Activated naive CD4-positive, alpha-beta T cell treated with anti-CD3 and anti-CD28 coated beads, Interleukin-2, amount 10 ng/mL, durations not matched to agents 7 days and 5 days (primary cell): ENCODE measurements at regions not wholly inside any gene's neighbourhood (a gene's known extent, or its start where the extent isn't known, plus 50 kb on each side); places are given as distances from the start of the nearest gene placed in this dataset.

Source experiments
- CTCF ChIA-PET: fragments of 350-600 bp; sonication (Branson Sonifier 250); formaldehyde crosslinking; loops from one replicate; lab custom pipeline; 2021; ENCODE audit warnings: antibody characterized with exemption; lab: Charles Lee
- DNase-seq: peaks from one replicate; pipeline ENCODE4 v3.0.0-alpha.2; 2020
- H3K27ac Mint-ChIP-seq: one replicate; pipeline ENCODE4 v1.8.0; 2021; ENCODE audit warnings: mild to moderate bottlenecking, moderate library complexity, mixed read lengths
- H3K27me3 Mint-ChIP-seq: one replicate; pipeline ENCODE4 v1.8.0; 2021; ENCODE audit warnings: mild to moderate bottlenecking, mixed read lengths
- H3K36me3 Mint-ChIP-seq: one replicate; pipeline ENCODE4 v1.8.0; 2021; ENCODE audit warnings: mixed read lengths
- H3K4me1 Mint-ChIP-seq: one replicate; pipeline ENCODE4 v1.8.0; 2021; ENCODE audit warnings: mixed read lengths
- H3K4me3 Mint-ChIP-seq: one replicate; pipeline ENCODE4 v1.8.0; 2021; ENCODE audit warnings: mild to moderate bottlenecking, moderate library complexity, mixed read lengths
- H3K9me3 Mint-ChIP-seq: one replicate; pipeline ENCODE4 v1.8.0; 2021; ENCODE audit warnings: mixed read lengths

DNA sequence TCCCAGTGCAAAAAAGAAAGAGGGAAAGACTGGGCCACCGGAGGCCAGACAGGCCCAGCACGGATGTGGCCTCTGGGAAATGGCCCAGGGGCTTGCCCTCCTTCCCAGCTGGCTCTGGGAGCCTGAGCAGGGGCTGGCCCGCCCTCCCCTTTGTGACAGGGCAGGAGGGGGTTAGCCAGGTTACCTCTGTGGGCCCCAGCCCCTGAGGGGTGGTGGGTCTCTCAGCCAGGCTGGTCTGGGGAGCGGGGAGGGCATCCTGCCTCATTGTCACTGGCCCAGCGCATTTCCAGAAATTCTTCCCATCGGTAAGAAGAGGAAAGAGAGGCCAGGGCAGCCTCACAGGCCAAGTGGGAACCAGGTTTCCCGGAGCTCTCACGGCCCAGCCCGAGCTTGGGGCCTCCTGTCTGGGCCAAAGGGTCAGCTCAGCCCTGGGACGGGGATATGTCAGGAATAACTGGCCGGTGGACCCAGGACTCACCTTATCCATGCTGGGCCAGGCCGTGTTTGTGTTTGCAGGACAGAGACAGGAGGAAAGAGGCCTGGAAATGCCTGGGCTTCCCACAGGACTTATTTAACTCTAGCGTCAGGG is 182.2 kb downstream of the ZFP36L2 start:
- Mint-ChIP-seq H3K36me3 (no peaks in the 10 kb centered on the region), H3K4me1 (peaks cover 10% of the 10 kb centered on the region), H3K27ac (no peak overlapping the region), H3K27me3 (peaks cover 42% of the 10 kb centered on the region), H3K4me3 (no peak overlapping the region), H3K9me3 (no peaks in the 10 kb centered on the region)
- no peak for DNase-seq
- CTCF ChIA-PET, result interaction anchor here (0.9 kb wide), 1 partner anchor 9 kb away, joined by 3 read pairs; no protein-coding TSS in a partner anchor

DNA sequence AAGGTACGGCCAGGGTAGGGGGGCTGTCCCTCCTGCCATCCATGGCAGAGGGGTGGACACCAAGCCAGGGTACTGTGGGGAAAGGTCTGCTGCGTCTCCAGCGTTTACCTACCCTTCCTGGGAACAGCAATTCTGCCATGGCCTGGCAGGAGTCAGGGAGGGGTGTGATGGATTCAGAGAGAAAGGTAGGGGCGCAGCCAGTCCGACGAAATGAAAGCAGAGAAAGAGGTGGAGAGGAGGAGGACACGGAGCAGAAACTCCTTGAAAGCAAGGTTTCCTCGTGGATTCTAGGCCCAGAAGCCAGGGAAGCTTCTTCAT is 182.9 kb downstream of the ZFP36L2 start:
- no peak for DNase-seq
- peaks cover 10% of the 10 kb centered on the region for H3K4me1 Mint-ChIP-seq
- H3K27ac Mint-ChIP-seq, result no peak overlapping the region
- peaks cover 44% of the 10 kb centered on the region for H3K27me3 Mint-ChIP-seq
- no peaks in the 10 kb centered on the region for H3K9me3 Mint-ChIP-seq
- H3K36me3 Mint-ChIP-seq, result no peaks in the 10 kb centered on the region
- H3K4me3 Mint-ChIP-seq, result no peak overlapping the region
- CTCF ChIA-PET, result no interaction called here

DNA sequence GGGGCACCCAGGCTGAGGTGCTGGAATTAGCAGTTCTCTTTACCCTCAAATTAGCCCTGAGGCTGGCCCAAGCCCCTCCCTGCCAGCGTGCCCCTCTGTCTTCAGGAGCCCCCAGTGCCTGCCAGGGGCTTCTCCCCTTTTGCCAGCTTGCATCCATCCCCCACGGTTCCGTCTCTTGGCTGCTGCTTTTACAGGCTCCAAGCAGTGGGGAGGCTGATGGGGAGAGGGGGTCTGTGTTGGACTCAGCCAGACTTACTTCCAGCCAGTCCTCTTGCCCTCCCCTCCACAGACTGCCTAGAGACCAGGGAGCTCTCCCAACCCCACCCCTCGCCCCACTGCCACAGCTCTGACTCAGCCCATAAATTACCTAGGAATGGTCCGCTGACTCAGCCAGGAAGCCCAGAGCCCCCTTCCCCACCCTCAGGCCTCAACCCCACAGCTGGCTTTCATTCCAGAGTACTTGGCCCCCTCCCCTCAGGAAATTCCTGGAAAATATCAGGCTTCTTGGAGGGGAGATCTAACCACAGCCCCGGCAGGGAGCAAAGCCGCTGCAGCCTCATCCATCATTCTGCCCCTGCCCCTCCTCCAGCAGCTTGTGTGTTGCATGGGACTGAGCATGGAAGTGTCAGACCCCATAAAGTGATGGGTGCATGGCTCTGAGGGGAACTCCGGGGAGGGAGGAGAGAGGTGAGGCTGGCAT is 184.6 kb downstream of the ZFP36L2 start:
- no peak for DNase-seq
- peaks cover 41% of the 10 kb centered on the region for H3K27me3 Mint-ChIP-seq
- CTCF ChIA-PET, result no interaction called here
- no peak overlapping the region for H3K4me3 Mint-ChIP-seq
- H3K36me3 Mint-ChIP-seq, result no peaks in the 10 kb centered on the region
- peaks cover 4% of the 10 kb centered on the region for H3K4me1 Mint-ChIP-seq
- H3K27ac Mint-ChIP-seq, result no peak overlapping the region
- no peaks in the 10 kb centered on the region for H3K9me3 Mint-ChIP-seq

- no peak overlapping the region for H3K4me3 Mint-ChIP-seq
- no peaks in the 10 kb centered on the region for H3K9me3 Mint-ChIP-seq
- peaks cover 42% of the 10 kb centered on the region for H3K27me3 Mint-ChIP-seq
- H3K36me3 Mint-ChIP-seq, result no peaks in the 10 kb centered on the region
- H3K27ac Mint-ChIP-seq, result no peak overlapping the region
- DNase-seq, result no peak
- CTCF ChIA-PET, result no interaction called here
- H3K4me1 Mint-ChIP-seq, result no peaks in the 10 kb centered on the region
Observed at GRCh38 chr2:43041173-43041591, 185.2 kb downstream of the ZFP36L2 start.

DNA sequence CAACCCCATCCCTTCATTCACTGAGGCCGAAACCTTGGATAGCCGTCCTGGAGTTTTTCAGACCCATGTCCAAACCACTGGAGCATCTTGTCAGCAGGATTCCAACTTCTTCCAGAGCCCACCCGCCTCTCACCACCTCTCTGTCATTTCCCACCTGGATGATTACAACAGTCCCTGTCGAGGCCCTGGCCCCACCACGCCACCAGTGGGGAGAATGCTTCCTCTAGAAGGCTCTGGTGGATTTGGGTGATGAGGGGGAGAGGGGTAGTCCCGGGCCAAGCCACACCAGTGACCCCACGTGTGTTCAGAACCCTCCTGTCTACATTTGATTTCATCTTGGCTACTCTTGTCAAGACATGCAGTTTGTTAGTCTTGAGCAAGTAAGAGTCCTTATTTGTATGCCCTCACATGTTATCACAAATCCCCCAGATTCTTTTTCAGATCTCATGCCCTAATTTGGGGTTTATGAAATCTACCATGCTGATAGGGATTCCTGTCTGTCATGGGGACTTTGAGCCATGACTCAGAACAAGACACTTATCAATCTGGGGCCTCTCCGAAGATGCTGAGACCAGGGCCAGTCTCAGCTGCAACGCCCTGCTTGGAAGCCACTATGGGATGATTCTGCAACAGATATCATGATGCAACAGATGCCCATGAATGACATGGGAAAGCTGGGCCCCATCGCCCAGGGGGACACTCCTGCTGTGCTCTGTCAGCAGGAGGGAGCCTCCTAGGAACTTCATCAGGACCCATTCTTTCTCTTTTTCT is 186.1 kb downstream of the ZFP36L2 start:
- Mint-ChIP-seq H3K4me3 (no peak overlapping the region), H3K36me3 (no peaks in the 10 kb centered on the region), H3K27me3 (peaks cover 38% of the 10 kb centered on the region), H3K4me1 (no peaks in the 10 kb centered on the region), H3K9me3 (no peaks in the 10 kb centered on the region), H3K27ac (no peak overlapping the region)
- no peak for DNase-seq
- CTCF ChIA-PET, result no interaction called here

GRCh38 chr2:43039376-43040080 is 186.9 kb downstream of the ZFP36L2 start:
- CTCF ChIA-PET, result no interaction called here
- H3K4me1 Mint-ChIP-seq, result no peaks in the 10 kb centered on the region
- no peaks in the 10 kb centered on the region for H3K9me3 Mint-ChIP-seq
- H3K36me3 Mint-ChIP-seq, result no peaks in the 10 kb centered on the region
- no peak for DNase-seq
- no peak overlapping the region for H3K4me3 Mint-ChIP-seq
- H3K27me3 Mint-ChIP-seq, result peaks cover 38% of the 10 kb centered on the region
- H3K27ac Mint-ChIP-seq, result no peak overlapping the region

GRCh38 chr2:43038696-43039094 is 187.7 kb downstream of the ZFP36L2 start:
- Mint-ChIP-seq H3K36me3 (no peaks in the 10 kb centered on the region), H3K27me3 (peaks cover 38% of the 10 kb centered on the region), H3K27ac (no peak overlapping the region), H3K4me1 (no peaks in the 10 kb centered on the region), H3K4me3 (no peak overlapping the region), H3K9me3 (no peaks in the 10 kb centered on the region)
- CTCF ChIA-PET, result no interaction called here
- DNase-seq, result no peak

DNA sequence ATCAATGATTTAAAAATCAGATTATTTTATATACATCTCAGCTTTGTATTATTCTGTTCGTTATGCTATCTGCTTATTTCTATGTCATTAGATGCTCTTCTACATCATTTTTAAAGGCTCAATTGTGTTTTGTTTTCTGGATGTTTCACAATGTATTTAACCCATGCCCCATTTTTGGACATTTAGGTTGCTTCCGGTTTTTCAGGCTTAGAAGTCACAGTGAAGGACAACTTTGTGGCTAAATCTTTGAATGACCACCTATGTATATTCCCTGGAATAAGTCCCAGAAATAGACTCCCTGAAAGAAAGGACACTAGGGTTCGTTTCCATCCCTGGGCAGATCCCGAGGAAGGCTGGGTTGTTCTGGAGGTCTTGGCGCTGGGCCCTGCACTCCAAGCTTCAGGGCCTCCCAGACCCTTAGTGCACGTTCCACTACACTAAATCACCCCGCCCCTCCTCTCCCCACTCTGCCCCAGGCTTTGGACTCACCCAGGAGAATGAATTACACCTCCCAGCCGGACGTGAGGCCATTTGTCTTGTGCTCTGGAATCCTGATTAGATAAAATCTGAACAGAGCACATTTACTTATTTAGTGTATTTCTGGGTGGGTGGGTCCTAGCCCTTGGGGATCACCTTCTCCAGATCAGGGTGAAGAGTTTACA is 188.2 kb downstream of the ZFP36L2 start:
- no peak overlapping the region for H3K4me3 Mint-ChIP-seq
- peaks cover under 1% of the 10 kb centered on the region for H3K4me1 Mint-ChIP-seq
- CTCF ChIA-PET, result no interaction called here
- DNase-seq, result no peak
- no peaks in the 10 kb centered on the region for H3K9me3 Mint-ChIP-seq
- H3K27me3 Mint-ChIP-seq, result peaks cover 38% of the 10 kb centered on the region
- no peaks in the 10 kb centered on the region for H3K36me3 Mint-ChIP-seq
- H3K27ac Mint-ChIP-seq, result no peak overlapping the region

GRCh38 chr2:43035922-43036321 is 190.5 kb downstream of the ZFP36L2 start:
- Mint-ChIP-seq H3K27me3 (peaks cover 33% of the 10 kb centered on the region), H3K36me3 (no peaks in the 10 kb centered on the region), H3K4me1 (peaks cover 12% of the 10 kb centered on the region)

GRCh38 chr2:43034921-43035320 is 191.5 kb downstream of the ZFP36L2 start:
- H3K4me1 Mint-ChIP-seq, result peaks cover 12% of the 10 kb centered on the region
- no peak overlapping the region for H3K27ac Mint-ChIP-seq
- no peak for DNase-seq
- H3K4me3 Mint-ChIP-seq, result no peak overlapping the region
- no peaks in the 10 kb centered on the region for H3K36me3 Mint-ChIP-seq
- no peaks in the 10 kb centered on the region for H3K9me3 Mint-ChIP-seq
- CTCF ChIA-PET, result no interaction called here
- H3K27me3 Mint-ChIP-seq, result peaks cover 32% of the 10 kb centered on the region

More at GRCh38 chr2:43035922-43036321, 190.5 kb downstream of the ZFP36L2 start:
- DNase-seq, result no peak
- Mint-ChIP-seq H3K4me3 (no peak overlapping the region), H3K9me3 (no peaks in the 10 kb centered on the region), H3K27ac (no peak overlapping the region)
- CTCF ChIA-PET, result interaction anchor here (0.8 kb wide), 1 partner anchor 12 kb away, joined by 3 read pairs; no protein-coding TSS in a partner anchor

DNA sequence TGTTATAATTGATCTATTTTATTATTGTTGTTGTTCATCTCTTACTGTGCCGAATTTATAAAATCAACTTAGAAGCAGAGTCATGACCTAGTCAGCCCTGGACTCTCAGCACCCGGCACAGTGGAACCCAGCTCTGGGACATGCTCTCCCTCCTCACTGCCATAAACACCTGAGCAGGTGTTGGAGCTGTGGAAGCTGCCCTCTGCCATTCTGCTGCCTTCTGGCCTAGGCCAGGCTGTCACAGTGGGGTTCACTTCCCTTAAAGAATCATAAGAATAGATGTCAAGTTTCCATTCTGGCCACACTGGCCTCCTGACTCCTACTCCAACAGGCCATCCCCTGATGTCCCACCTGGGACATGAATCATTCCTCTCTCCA is 192.2 kb downstream of the ZFP36L2 start:
- Mint-ChIP-seq H3K4me3 (no peak overlapping the region), H3K27me3 (peaks cover 29% of the 10 kb centered on the region), H3K36me3 (no peaks in the 10 kb centered on the region), H3K9me3 (no peaks in the 10 kb centered on the region), H3K4me1 (peaks cover 12% of the 10 kb centered on the region), H3K27ac (no peak overlapping the region)
- CTCF ChIA-PET, result no interaction called here
- DNase-seq, result no peak

- no peaks in the 10 kb centered on the region for H3K36me3 Mint-ChIP-seq
- CTCF ChIA-PET, result no interaction called here
- peaks cover 12% of the 10 kb centered on the region for H3K4me1 Mint-ChIP-seq
- H3K4me3 Mint-ChIP-seq, result no peak overlapping the region
- H3K27ac Mint-ChIP-seq, result no peak overlapping the region
- no peak for DNase-seq
- H3K27me3 Mint-ChIP-seq, result peaks cover 27% of the 10 kb centered on the region
- H3K9me3 Mint-ChIP-seq, result no peaks in the 10 kb centered on the region
Observed at GRCh38 chr2:43033466-43034241, 192.8 kb downstream of the ZFP36L2 start.

GRCh38 chr2:43033016-43033270 is 193.5 kb downstream of the ZFP36L2 start:
- Mint-ChIP-seq H3K9me3 (no peaks in the 10 kb centered on the region), H3K4me3 (no peak overlapping the region), H3K27ac (no peak overlapping the region), H3K27me3 (peaks cover 30% of the 10 kb centered on the region), H3K4me1 (peaks cover 12% of the 10 kb centered on the region), H3K36me3 (no peaks in the 10 kb centered on the region)
- CTCF ChIA-PET, result no interaction called here
- no peak for DNase-seq
